Bronchial epithelial cell (primary cell): ENCODE measurements at regions not wholly inside any gene's neighbourhood (a gene's known extent, or its start where the extent isn't known, plus 50 kb on each side); places are given as distances from the start of the nearest gene placed in this dataset.

Experiments
- DNase-seq: peaks from one replicate; pipeline ENCODE4 v3.0.0-alpha.2; 2010; ENCODE audit warnings: low read depth
- FAIRE-seq: peaks from 2 replicates; lab custom pipeline; 2011; peaks lifted over from hg19 to GRCh38; lab: Jason Lieb, UNC
- H3K27me3 ChIP-seq: 2 replicates; pipeline ENCODE4 v1.5.1; 2011; ENCODE audit warnings: low read length; ENCODE audit not compliant: control insufficient read depth, insufficient read depth
- H3K36me3 ChIP-seq: 2 replicates; pipeline ENCODE4 v1.5.1; 2011; ENCODE audit warnings: low read length; ENCODE audit not compliant: control insufficient read depth, insufficient read depth
- H3K4me3 ChIP-seq: 2 replicates; pipeline ENCODE4 v1.5.1; 2011; ENCODE audit warnings: mild to moderate bottlenecking, low read depth, low read length, control low read depth
- CTCF ChIP-seq: IDR thresholded peaks from 2 replicates; pipeline ENCODE4 v1.5.1; 2011; ENCODE audit warnings: mild to moderate bottlenecking, moderate library complexity, low read length, control low read depth, inconsistent platforms; ENCODE audit not compliant: insufficient read depth, severe bottlenecking

- Histone ChIP-seq H3K27me3 (no peaks in the 10 kb centered on the region), H3K36me3 (no peaks in the 10 kb centered on the region), H3K4me3 (no peak overlapping the region)
- no peak for TF ChIP-seq CTCF
- FAIRE-seq (no peak), DNase-seq (no peak)
Measured at GRCh38 chrX:110964786-110965185, 131.2 kb upstream of the PAK3 start.

GRCh38 chrX:110962451-110962850 lies 133.5 kb upstream of the PAK3 start:
- H3K36me3 ChIP-seq: no peaks in the 10 kb centered on the region
- DNase-seq: no peak
- no peak for TF ChIP-seq CTCF
- no peak for FAIRE-seq
- H3K4me3 ChIP-seq: no peak overlapping the region
- H3K27me3 ChIP-seq: no peaks in the 10 kb centered on the region

GRCh38 chrX:110955706-110956105 lies 140.3 kb upstream of the PAK3 start:
- FAIRE-seq: no peak
- TF ChIP-seq CTCF: no peak
- no peak for DNase-seq
- no peaks in the 10 kb centered on the region for H3K27me3 ChIP-seq
- H3K36me3 ChIP-seq: no peaks in the 10 kb centered on the region
- H3K4me3 ChIP-seq: no peak overlapping the region

GRCh38 chrX:110954428-110955100 lies 141.4 kb upstream of the PAK3 start:
- FAIRE-seq (no peak), DNase-seq (no peak)
- TF ChIP-seq CTCF: no peak
- Histone ChIP-seq H3K36me3 (no peaks in the 10 kb centered on the region), H3K27me3 (no peaks in the 10 kb centered on the region), H3K4me3 (no peak overlapping the region)

- FAIRE-seq (no peak), DNase-seq (no peak)
- no peak for TF ChIP-seq CTCF
Measured at GRCh38 chrX:110951472-110952269, 144.3 kb upstream of the PAK3 start.

More at GRCh38 chrX:110951472-110952269, 144.3 kb upstream of the PAK3 start:
- Histone ChIP-seq H3K36me3 (no peaks in the 10 kb centered on the region), H3K4me3 (no peak overlapping the region), H3K27me3 (no peaks in the 10 kb centered on the region)
